GM12878 (cell line): ENCODE measurements at regions not wholly inside any gene's neighbourhood (a gene's known extent, or its start where the extent isn't known, plus 50 kb on each side); places are given as distances from the start of the nearest gene placed in this dataset.

Source experiments
- ATAC-seq: fragments of 200-7000 bp; cut with Tn5 transposase; 3 replicates; pipeline ENCODE4 v1.9.1; 2020; ENCODE audit warnings: mild to moderate bottlenecking, moderate library complexity
- BruUV-seq: library from RNA; stranded (reverse); fragments of 400-500 nt; replicated peaks from 2 replicates; lab custom pipeline; 2021; lab: Mats Ljungman, UMichigan
- CTCF ChIA-PET: fragments of 300-600 bp; sonication (Branson Sonifier 250); formaldehyde crosslinking; extraction: SDS; loops from one replicate; lab custom pipeline; 2021; ENCODE audit warnings: inconsistent platforms; lab: Yijun Ruan, JAX
- POLR2A ChIA-PET: fragments of 350-600 bp; formaldehyde crosslinking; extraction: SDS; loops from one replicate; lab custom pipeline; 2021; ENCODE audit warnings: inconsistent platforms; lab: Charles Lee
- RAD21 ChIA-PET: fragments of 300-600 bp; sonication (Branson Sonifier 250); formaldehyde crosslinking; loops from one replicate; lab custom pipeline; 2023; ENCODE audit warnings: antibody characterized with exemption; ENCODE audit not compliant: unreplicated experiment; lab: Charles Lee
- SMC1A ChIA-PET: fragments of 300-600 bp; sonication (Branson Sonifier 250); formaldehyde crosslinking; loops from one replicate; lab custom pipeline; 2023; ENCODE audit not compliant: unreplicated experiment, uncharacterized antibody; lab: Charles Lee
- DNase-seq: peaks from one replicate; pipeline ENCODE4 v3.0.0-alpha.2; 2011; ENCODE audit warnings: low read depth, low spot score
- FAIRE-seq: peaks from 3 replicates; lab custom pipeline; 2011; peaks lifted over from hg19 to GRCh38; lab: Jason Lieb, UNC
- H2AFZ ChIP-seq: 2 replicates; pipeline ENCODE4 v1.6.0; 2011; ENCODE audit warnings: low read depth, low read length, control low read depth; ENCODE audit not compliant: control insufficient read depth
- H3K27ac ChIP-seq: 2 replicates; pipeline ENCODE4 v1.5.1; 2011; ENCODE audit warnings: control low read depth; ENCODE audit not compliant: control insufficient read depth, insufficient read depth
- H3K27me3 ChIP-seq, 2 experiments: replicated peaks in 1 of 2; 2 replicates each; pipeline versions ENCODE4 v1.6.0 to v1.6.1; 2011; ENCODE audit warnings: low read length in 1 of 2; ENCODE audit not compliant: control insufficient read depth in 2 of 2, insufficient read depth in 2 of 2
- H3K36me3 ChIP-seq, 2 experiments: 2 replicates each; pipeline ENCODE4 v1.5.1; 2011; ENCODE audit warnings: low read length in 1 of 2; ENCODE audit not compliant: control insufficient read depth in 2 of 2, insufficient read depth in 2 of 2
- H3K4me1 ChIP-seq: 2 replicates; pipeline ENCODE4 v1.6.1; 2011; ENCODE audit warnings: mild to moderate bottlenecking, low read length, moderate library complexity, mixed read lengths; ENCODE audit not compliant: control insufficient read depth, insufficient read depth
- H3K4me2 ChIP-seq: 2 replicates; pipeline ENCODE4 v1.6.0; 2011; ENCODE audit warnings: control low read depth; ENCODE audit not compliant: control insufficient read depth, insufficient read depth
- H3K4me3 ChIP-seq: fragments of 200-600 bp; sonication (generic); 2 replicates; pipeline ENCODE4 v1.5.1; 2016
- H3K79me2 ChIP-seq: 2 replicates; pipeline ENCODE4 v1.6.0; 2011; ENCODE audit warnings: low read length; ENCODE audit not compliant: control insufficient read depth, insufficient read depth
- H3K9ac ChIP-seq: 2 replicates; pipeline ENCODE4 v1.8.0; 2011; ENCODE audit warnings: low read length, control low read depth, mixed read lengths; ENCODE audit not compliant: control insufficient read depth, insufficient read depth
- H3K9me3 ChIP-seq: replicated peaks from 3 replicates; pipeline ENCODE4 v1.5.1; 2011; ENCODE audit warnings: mild to moderate bottlenecking, low read length; ENCODE audit not compliant: control insufficient read depth, insufficient read depth
- H4K20me1 ChIP-seq: 2 replicates; pipeline ENCODE4 v1.6.0; 2011; ENCODE audit not compliant: control insufficient read depth, insufficient read depth
- BACH1 ChIP-seq: fragments of 450-650 bp; IDR thresholded peaks from 2 replicates; pipeline ENCODE4 v1.6.1; 2017; ENCODE audit warnings: mild to moderate bottlenecking, borderline replicate concordance
- CBFB ChIP-seq: IDR thresholded peaks from 2 replicates; pipeline ENCODE4 v1.6.1; 2016; ENCODE audit warnings: antibody characterized with exemption, low read depth
- E4F1 ChIP-seq: fragments of 450-650 bp; IDR thresholded peaks from 2 replicates; pipeline ENCODE4 v1.6.1; 2018; ENCODE audit warnings: borderline replicate concordance, mild to moderate bottlenecking; ENCODE audit not compliant: partially characterized antibody
- HSF1 ChIP-seq: fragments of 150-350 bp; IDR thresholded peaks from 2 replicates; pipeline ENCODE4 v1.6.1; 2014; ENCODE audit warnings: mild to moderate bottlenecking, low read depth, low read length
- KLF5 ChIP-seq: fragments of 450-650 bp; IDR thresholded peaks from 2 replicates; pipeline ENCODE4 v1.6.1; 2014; ENCODE audit warnings: mild to moderate bottlenecking; ENCODE audit not compliant: partially characterized antibody
- RB1 ChIP-seq: fragments of 450-650 bp; formaldehyde crosslinking; IDR thresholded peaks from 2 replicates; pipeline ENCODE4 v1.6.1; 2017; ENCODE audit warnings: mild to moderate bottlenecking, borderline replicate concordance
- SIN3A ChIP-seq: IDR thresholded peaks from 2 replicates; pipeline ENCODE4 v1.6.1; 2012; ENCODE audit warnings: low read depth, low read length, improper control_type of control experiment
- STAT3 ChIP-seq: IDR thresholded peaks from 2 replicates; pipeline ENCODE4 v1.6.1; 2011; ENCODE audit warnings: low read depth, low read length, improper control_type of control experiment
- ZBTB11 ChIP-seq: fragments of 450-650 bp; formaldehyde crosslinking; IDR thresholded peaks from 2 replicates; pipeline ENCODE4 v1.5.0; 2022; ENCODE audit warnings: mild to moderate bottlenecking, missing genetic modification characterization
- in situ Hi-C: fragments of 300-500 bp; cut with MboI; formaldehyde crosslinking; loops from 9 replicates; pipeline ENCODE4 v1.14.3; 2018; ENCODE audit warnings: mixed read lengths
- intact Hi-C: fragments of 100-400 bp; cut with micrococcal nuclease; formaldehyde crosslinking; loops from one replicate; pipeline ENCODE4 v1.14.2; 2022; ENCODE audit not compliant: unreplicated experiment

- intact Hi-C loops (no loop called here), in situ Hi-C loops (no loop called here)
- POLR2A ChIA-PET: no interaction called here
- Histone ChIP-seq H3K9me3 (no peaks in the 10 kb centered on the region), H3K36me3 (no peaks in the 10 kb centered on the region), H2AFZ (no peak overlapping the region), H3K79me2 (no peaks in the 10 kb centered on the region), H3K4me3 (no peak overlapping the region), H3K27ac (no peak overlapping the region), H4K20me1 (no peaks in the 10 kb centered on the region), H3K27me3 (no peaks in the 10 kb centered on the region), H3K9ac (no peak overlapping the region), H3K4me1 (no peaks in the 10 kb centered on the region), H3K4me2 (no peak overlapping the region)
- no peak for ATAC-seq
- CTCF ChIA-PET: no interaction called here
- TF ChIP-seq SIN3A (no peak), KLF5 (no peak), BACH1 (no peak), CBFB (no peak), ZBTB11 (no peak), HSF1 (no peak), RB1 (no peak), STAT3 (no peak), E4F1 (no peak)
- RAD21 ChIA-PET: no interaction called here
- BruUV-seq: no TSS peak
- SMC1A ChIA-PET: no interaction called here
- FAIRE-seq: no peak
- DNase-seq: no peak
Measured at GRCh38 chr12:87430444-87430843, 598.8 kb downstream of the C12orf50 start.
